NCI-H2107 (cell line): ENCODE measurements at regions not wholly inside any gene's neighbourhood (a gene's known extent, or its start where the extent isn't known, plus 50 kb on each side); places are given as distances from the start of the nearest gene placed in this dataset.
"Not testable (repeated sequence)": the region's sequence is repeated elsewhere in the genome, so short reads cannot be mapped to it uniquely, and the experiment has no call there.

Source experiments
- DNase-seq: peaks from one replicate; lab custom pipeline; 2025; lab: John Stamatoyannopoulos, UW

GRCh38 chr2:239818531-239819011 is 206.6 kb downstream of the NDUFA10 start:
- DNase-seq: no peak

GRCh38 chr2:239818086-239818485 is 207.1 kb downstream of the NDUFA10 start:
- DNase-seq: no peak

- not testable (repeated sequence) for DNase-seq
Measured at GRCh38 chr2:239817468-239818031, 207.6 kb downstream of the NDUFA10 start.

GRCh38 chr2:239816576-239817467 is 208.3 kb downstream of the NDUFA10 start:
- DNase-seq: no peak

DNA sequence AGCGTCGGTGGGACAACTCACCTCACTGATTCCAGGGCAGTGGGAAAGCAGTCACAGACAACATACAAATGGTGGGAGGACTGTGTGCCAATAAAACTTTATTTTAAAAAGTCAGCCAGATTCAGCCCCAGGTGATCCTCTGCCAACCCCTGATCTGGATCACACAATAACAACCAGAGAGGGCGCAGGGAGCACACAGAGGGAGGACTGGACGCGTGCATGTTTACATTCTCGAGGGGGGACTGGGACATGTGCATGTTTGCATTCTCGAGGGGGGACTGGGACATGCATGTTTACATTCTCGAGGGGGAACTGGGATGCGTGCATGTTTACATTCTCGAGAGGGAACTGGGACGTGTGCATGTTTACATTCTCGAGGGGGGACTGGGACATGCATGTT is 209.5 kb downstream of the NDUFA10 start:
- no peak for DNase-seq

GRCh38 chr2:239814861-239815601 is 210.1 kb downstream of the NDUFA10 start:
- no peak for DNase-seq

DNA sequence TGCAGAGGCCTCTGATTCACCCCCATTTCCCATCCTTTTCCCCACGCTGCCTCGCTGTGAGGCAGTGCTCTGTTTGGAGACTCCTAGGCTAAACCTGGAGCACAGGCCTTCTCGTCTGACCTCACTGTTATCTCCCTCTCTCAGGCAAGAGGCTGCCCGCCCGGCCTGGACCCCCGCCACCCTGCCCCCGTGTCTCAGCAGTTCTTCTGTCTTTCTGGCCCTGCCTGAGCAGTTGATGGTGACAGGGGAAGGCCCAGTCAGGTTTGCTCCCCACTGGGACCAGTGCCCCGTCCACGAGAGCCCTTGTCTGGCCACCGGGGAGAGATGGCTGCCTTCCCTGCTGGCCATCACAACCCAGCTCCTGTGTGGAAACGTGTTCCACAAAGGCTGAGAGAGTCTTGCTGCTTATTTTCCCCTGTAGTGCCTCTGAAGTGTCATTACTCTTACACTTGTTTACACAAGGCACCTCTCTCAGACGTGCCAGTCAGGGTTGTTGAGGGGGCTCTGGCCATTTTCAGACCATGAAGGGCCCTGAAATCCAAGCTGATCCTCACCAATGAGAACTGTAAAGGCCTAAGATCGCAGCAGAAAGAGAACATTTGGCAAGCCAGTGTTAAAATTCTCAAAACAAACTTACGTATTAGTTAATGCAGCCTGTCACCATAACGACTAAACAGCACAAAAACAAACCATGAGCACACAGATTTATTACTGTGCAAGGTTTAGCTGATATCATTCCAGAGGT is 210.9 kb downstream of the NDUFA10 start:
- DNase-seq: no peak

DNA sequence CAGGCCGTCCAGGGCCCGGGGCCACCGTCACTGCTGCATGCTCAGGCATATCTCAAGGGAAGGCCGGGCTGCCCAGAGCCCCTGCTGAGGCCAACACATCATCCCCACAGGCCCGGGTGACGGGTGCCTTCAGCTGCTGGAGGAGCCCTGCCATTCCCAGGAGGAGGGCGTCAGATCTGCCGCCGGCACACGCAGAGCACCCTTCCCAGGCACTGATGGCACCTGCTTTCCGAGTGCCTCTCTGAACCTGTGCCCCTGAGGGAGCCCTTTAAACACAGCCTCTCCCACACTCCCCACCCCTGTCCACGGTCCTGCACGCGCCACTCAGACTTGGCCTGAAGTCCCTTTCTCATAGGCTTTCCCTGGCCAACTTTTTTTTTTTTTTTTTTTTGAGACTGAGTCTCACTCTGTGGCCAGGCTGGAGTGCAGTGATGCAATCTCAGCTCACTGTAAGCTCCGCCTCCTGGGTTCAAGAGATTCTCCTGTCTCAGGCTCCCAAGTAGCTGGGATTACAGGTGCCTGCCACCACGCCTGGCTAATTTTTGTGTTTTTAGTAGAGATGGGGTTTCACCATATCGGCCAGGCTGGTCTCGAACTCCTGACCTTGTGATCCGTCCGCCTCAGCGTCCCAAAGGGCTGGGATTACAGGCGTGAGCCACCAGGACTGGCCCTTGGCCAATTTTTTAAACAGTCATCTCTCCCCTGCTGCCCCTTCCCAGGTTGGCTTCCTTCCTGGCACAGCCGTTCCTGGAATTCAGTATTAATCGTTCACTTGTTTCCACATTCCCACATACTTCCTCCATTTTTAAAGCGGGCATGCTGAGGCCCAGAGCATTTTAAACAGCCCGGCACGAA is 211.7 kb downstream of the NDUFA10 start:
- DNase-seq: no peak

GRCh38 chr2:239811806-239812560 is 213.2 kb downstream of the NDUFA10 start:
- DNase-seq: no peak

GRCh38 chr2:239811111-239811781 is 213.9 kb downstream of the NDUFA10 start:
- no peak for DNase-seq

GRCh38 chr2:239809391-239809790 is 215.8 kb downstream of the NDUFA10 start:
- no peak for DNase-seq

DNA sequence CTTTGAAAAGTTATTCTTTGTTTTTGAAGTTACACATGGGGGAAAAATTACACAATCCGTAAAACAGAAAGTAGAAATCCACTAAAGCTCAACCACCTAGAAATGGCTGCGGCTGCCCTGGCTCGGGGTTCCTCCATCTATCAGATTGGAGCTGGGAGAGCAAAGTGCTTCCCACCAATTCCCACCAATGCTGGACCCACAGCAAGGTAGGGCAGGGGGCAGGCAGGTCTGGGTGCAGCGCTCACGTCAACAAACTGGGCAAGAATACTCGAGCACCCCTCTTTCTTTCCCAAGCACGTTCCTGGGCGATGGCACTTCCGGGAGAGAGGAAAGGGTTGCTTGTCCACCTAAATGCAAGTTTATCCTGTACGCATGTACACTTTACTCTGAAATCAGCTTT is 217.6 kb downstream of the NDUFA10 start:
- no peak for DNase-seq

DNA sequence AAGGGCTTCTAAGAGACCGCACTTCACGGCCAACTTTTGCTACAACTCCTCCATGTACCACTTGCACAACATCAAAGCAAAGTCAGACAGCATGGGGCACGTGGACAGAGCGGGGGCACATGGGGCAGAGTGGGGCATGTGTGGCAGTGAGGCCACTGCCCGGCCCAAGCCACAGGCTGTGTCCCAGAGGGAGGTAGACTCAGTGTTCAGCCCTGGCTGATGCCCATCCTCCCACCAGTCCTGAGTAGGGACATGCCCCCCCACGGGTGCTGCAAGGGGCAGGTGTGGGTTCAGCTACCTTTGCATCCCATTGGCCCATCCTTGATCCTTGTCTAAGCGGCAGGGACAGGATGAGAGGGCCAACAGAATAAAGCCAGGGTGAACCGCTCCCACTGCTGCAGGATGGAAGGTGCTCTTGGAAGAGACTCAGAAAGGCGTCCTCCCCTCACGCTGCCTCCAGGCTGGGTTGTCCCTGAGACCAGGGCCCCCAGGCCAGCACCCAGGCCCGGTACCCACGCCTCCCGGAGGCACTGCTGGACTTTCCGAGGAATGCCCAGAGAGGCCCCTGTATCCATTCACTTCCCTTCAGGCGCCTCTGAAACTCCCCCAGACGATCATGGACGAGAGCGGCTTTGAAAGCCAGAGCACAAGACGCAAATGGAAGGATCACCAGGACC is 218.2 kb downstream of the NDUFA10 start:
- no peak for DNase-seq

DNA sequence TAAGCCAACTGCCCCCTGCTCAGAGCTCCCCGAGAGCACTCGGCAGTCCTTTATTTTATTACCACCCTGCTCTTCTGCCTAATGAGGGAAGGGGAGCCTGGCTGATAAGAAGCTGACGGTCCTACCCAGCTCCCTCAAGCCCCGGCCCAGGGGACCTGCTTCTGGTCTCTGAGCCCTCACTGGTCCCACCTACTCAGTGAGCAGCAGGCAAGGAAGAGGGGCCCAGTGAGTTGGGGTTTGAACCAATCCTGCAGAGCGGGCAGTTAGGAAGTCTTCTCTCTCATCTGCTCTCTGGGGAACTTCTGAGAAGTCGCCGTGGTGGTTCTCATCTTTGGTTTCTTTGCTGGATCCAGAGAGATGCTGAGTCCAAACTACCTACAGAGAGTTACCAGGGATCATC is 218.9 kb downstream of the NDUFA10 start:
- no peak for DNase-seq

- DNase-seq: no peak
Measured at GRCh38 chr2:239805414-239805813, 219.7 kb downstream of the NDUFA10 start.

DNA sequence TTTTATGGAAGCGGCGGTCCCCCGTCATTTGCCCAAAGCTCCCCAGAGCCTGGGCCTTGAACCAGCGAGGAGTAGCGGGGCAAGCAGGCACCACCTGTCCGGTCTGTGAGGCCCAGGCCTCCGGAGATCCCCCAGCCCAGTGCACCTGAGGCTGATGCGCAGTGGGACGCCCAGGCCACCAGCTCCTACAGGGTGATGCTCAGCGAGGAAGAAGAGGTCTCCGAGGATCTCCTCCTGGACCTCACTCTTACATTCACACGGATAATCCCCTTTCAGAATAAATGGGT is 220.2 kb downstream of the NDUFA10 start:
- DNase-seq: no peak

- no peak for DNase-seq
Measured at GRCh38 chr2:239804161-239805042, 220.7 kb downstream of the NDUFA10 start.

DNA sequence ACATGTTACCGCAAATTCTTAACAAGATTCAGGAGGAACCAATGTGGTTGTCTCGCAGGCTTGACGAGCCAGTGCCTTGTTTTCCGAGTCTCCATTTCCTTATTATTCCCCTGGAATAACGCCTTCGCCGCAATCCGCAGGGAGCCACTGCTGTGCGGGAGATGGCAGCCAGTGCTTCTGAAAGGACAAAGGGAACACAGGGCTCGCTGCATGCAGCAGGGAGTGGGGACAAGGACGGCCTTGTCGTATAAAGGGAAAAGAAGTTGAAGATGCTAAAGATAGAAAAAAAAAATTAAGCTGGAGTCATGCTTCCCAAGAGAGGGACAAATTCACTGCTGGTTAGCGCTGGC is 221.4 kb downstream of the NDUFA10 start:
- no peak for DNase-seq
